NT2/D1 (cell line): ENCODE measurements at regions not wholly inside any gene's neighbourhood (a gene's known extent, or its start where the extent isn't known, plus 50 kb on each side); places are given as distances from the start of the nearest gene placed in this dataset.

Experiments
- SUZ12 ChIP-seq: IDR thresholded peaks from 2 replicates; pipeline ENCODE4 v1.6.1; 2011; ENCODE audit not compliant: insufficient read length, insufficient read depth; ENCODE audit errors: extremely low read depth
- YY1 ChIP-seq: IDR thresholded peaks from 2 replicates; pipeline ENCODE4 v1.6.1; 2011; ENCODE audit not compliant: insufficient read length, insufficient read depth
- ZNF274 ChIP-seq: IDR thresholded peaks from 2 replicates; pipeline ENCODE4 v1.6.1; 2011; ENCODE audit warnings: mild to moderate bottlenecking, low read depth, low read length

GRCh38 chr1:166590161-166590560 is 249.1 kb upstream of the POGK start:
- TF ChIP-seq SUZ12 (no peak), YY1 (no peak), ZNF274 (no peak)
